HG03457 (cell line): ENCODE measurements at regions not wholly inside any gene's neighbourhood (a gene's known extent, or its start where the extent isn't known, plus 50 kb on each side); places are given as distances from the start of the nearest gene placed in this dataset.
"Not testable (repeated sequence)": the region's sequence is repeated elsewhere in the genome, so short reads cannot be mapped to it uniquely, and the experiment has no call there.

ENCODE experiments used
- ATAC-seq: cut with Tn5 transposase; IDR thresholded peaks from one replicate; pipeline ENCODE4 v1.9.1; 2021; ENCODE audit warnings: moderate number of reproducible peaks; ENCODE audit not compliant: unreplicated experiment

- ATAC-seq: no peak
Measured at GRCh38 chr5:124521461-124522230, 224.8 kb downstream of the ZNF608 start.

GRCh38 chr5:124519396-124519795 is 227.0 kb downstream of the ZNF608 start:
- ATAC-seq: peak; percentile 84

GRCh38 chr5:124516567-124516966 is 229.9 kb downstream of the ZNF608 start:
- ATAC-seq: no peak

- ATAC-seq: no peak
Measured at GRCh38 chr5:124515497-124516245, 230.8 kb downstream of the ZNF608 start.

GRCh38 chr5:124514956-124515355 is 231.5 kb downstream of the ZNF608 start:
- ATAC-seq: no peak

GRCh38 chr5:124512952-124513632 is 233.3 kb downstream of the ZNF608 start:
- ATAC-seq: no peak

- ATAC-seq: no peak
Measured at GRCh38 chr5:124512236-124512635, 234.2 kb downstream of the ZNF608 start.

GRCh38 chr5:124511791-124512190 is 234.6 kb downstream of the ZNF608 start:
- ATAC-seq: no peak

- no peak for ATAC-seq
Measured at GRCh38 chr5:124507688-124508087, 238.8 kb downstream of the ZNF608 start.

- peak; percentile 88 for ATAC-seq
Measured at GRCh38 chr5:124504081-124504916, 242.1 kb downstream of the ZNF608 start.

GRCh38 chr5:124502551-124502950 is 243.9 kb downstream of the ZNF608 start:
- no peak for ATAC-seq

- ATAC-seq: not testable (repeated sequence)
Measured at GRCh38 chr5:124499818-124500217, 246.6 kb downstream of the ZNF608 start.

- ATAC-seq: not testable (repeated sequence)
Measured at GRCh38 chr5:124496968-124497367, 249.5 kb downstream of the ZNF608 start.

- no peak for ATAC-seq
Measured at GRCh38 chr5:124494540-124495116, 251.8 kb downstream of the ZNF608 start.

- ATAC-seq: no peak
Measured at GRCh38 chr5:124492444-124493224, 253.8 kb downstream of the ZNF608 start.

GRCh38 chr5:124490315-124490714 is 256.1 kb downstream of the ZNF608 start:
- ATAC-seq: not testable (repeated sequence)

GRCh38 chr5:124481419-124481818 is 265.0 kb downstream of the ZNF608 start:
- no peak for ATAC-seq

GRCh38 chr5:124480964-124481363 is 265.5 kb downstream of the ZNF608 start:
- no peak for ATAC-seq

- no peak for ATAC-seq
Measured at GRCh38 chr5:124480022-124480421, 266.4 kb downstream of the ZNF608 start.

- no peak for ATAC-seq
Measured at GRCh38 chr5:124478264-124478663, 268.2 kb downstream of the ZNF608 start.
